ENCODE measurements at regions not wholly inside any gene's neighbourhood (a gene's known extent, or its start where the extent isn't known, plus 50 kb on each side); places are given as distances from the start of the nearest gene placed in this dataset.

DNA sequence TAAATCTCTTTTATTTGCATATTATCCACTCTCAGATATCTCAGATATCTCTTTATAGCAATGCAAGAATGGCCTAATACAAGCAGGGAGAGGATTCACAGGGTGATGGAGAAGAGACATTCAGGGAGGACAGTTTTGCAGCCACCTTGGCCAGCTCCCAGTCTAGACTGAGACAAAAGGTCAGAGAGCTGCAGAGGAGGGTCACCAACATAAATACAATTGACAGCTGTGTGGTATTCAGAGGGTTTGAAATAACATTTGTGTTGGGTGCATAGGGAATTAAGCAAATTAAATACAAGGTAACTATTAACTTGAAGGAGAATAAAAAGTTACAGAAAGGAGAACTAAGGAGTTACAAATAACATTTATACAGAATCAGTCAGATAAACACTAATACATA is 189.5 kb upstream of the TAPT1 start:
- TF ChIP-seq, protein P1, sequence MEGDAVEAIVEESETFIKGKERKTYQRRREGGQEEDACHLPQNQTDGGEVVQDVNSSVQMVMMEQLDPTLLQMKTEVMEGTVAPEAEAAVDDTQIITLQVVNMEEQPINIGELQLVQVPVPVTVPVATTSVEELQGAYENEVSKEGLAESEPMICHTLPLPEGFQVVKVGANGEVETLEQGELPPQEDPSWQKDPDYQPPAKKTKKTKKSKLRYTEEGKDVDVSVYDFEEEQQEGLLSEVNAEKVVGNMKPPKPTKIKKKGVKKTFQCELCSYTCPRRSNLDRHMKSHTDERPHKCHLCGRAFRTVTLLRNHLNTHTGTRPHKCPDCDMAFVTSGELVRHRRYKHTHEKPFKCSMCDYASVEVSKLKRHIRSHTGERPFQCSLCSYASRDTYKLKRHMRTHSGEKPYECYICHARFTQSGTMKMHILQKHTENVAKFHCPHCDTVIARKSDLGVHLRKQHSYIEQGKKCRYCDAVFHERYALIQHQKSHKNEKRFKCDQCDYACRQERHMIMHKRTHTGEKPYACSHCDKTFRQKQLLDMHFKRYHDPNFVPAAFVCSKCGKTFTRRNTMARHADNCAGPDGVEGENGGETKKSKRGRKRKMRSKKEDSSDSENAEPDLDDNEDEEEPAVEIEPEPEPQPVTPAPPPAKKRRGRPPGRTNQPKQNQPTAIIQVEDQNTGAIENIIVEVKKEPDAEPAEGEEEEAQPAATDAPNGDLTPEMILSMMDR (IDR thresholded peaks at IDR 0.05) = no peak
- TF ChIP-seq POLR2A (IDR thresholded peaks at IDR 0.05) = no peak
